Activated CD8-positive, alpha-beta T cell treated with anti-CD3 and anti-CD28 coated beads for 36 hours (primary cell): ENCODE measurements at regions not wholly inside any gene's neighbourhood (a gene's known extent, or its start where the extent isn't known, plus 50 kb on each side); places are given as distances from the start of the nearest gene placed in this dataset.

Experiments
- ATAC-seq: fragments of 200-7000 bp; cut with Tn5 transposase; one replicate; pipeline ENCODE4 v1.10.0; 2021; ENCODE audit warnings: mild to moderate bottlenecking, moderate library complexity
- CTCF ChIA-PET: fragments of 350-600 bp; sonication (Branson Sonifier 250); formaldehyde crosslinking; loops from one replicate; lab custom pipeline; 2021; ENCODE audit warnings: antibody characterized with exemption; lab: Charles Lee
- POLR2A ChIA-PET: fragments of 350-600 bp; sonication (Branson Sonifier 250); formaldehyde crosslinking; loops from one replicate; lab custom pipeline; 2021; ENCODE audit warnings: antibody characterized with exemption; lab: Charles Lee
- DNase-seq: peaks from one replicate; pipeline ENCODE4 v3.0.0-alpha.2; 2020
- H3K27ac Mint-ChIP-seq: one replicate; pipeline ENCODE4 v1.8.0; 2021; ENCODE audit warnings: mild to moderate bottlenecking, mixed read lengths
- H3K27me3 Mint-ChIP-seq: one replicate; pipeline ENCODE4 v1.8.0; 2021; ENCODE audit warnings: mixed read lengths
- H3K36me3 Mint-ChIP-seq: one replicate; pipeline ENCODE4 v1.8.0; 2021; ENCODE audit warnings: low read depth, mixed read lengths
- H3K4me1 Mint-ChIP-seq: one replicate; pipeline ENCODE4 v1.8.0; 2021; ENCODE audit warnings: low read depth, mixed read lengths
- H3K4me3 Mint-ChIP-seq: one replicate; pipeline ENCODE4 v1.8.0; 2021; ENCODE audit warnings: mild to moderate bottlenecking, moderate library complexity, mixed read lengths
- H3K9me3 Mint-ChIP-seq: one replicate; pipeline ENCODE4 v1.8.0; 2021; ENCODE audit warnings: mixed read lengths
- intact Hi-C: fragments of 100-400 bp; cut with micrococcal nuclease; formaldehyde crosslinking; loops from one replicate; pipeline ENCODE4 v1.10.0; 2022
- TF ChIP-seq, protein P1 (sequence below): fragments of 200-600 bp; IDR thresholded peaks from one replicate; pipeline ENCODE4 v1.8.0; 2022; ENCODE audit warnings: antibody characterized with exemption, mild to moderate bottlenecking

DNA sequence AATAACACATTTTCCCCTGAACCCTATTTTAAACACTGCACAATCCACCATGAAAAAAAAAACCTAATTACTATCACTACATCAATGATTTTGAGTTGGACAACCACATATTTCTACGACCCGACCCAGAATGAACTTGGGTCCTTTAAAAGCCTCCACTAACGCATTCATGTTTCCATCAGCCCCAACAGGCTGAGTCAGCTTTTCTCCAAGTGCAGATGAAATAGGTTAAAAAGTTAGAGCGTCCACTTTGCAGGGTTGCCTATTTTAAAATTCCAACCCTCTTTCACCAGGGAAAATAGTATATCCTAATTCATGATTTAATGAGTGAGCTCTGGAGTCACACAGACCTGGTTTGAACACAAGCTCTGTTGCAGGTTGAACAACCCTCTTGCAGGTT is 501.0 kb upstream of the SORCS1 start:
- ATAC-seq, result no peak
- no peak overlapping the region for H3K4me3 Mint-ChIP-seq
- TF ChIP-seq, protein P1, sequence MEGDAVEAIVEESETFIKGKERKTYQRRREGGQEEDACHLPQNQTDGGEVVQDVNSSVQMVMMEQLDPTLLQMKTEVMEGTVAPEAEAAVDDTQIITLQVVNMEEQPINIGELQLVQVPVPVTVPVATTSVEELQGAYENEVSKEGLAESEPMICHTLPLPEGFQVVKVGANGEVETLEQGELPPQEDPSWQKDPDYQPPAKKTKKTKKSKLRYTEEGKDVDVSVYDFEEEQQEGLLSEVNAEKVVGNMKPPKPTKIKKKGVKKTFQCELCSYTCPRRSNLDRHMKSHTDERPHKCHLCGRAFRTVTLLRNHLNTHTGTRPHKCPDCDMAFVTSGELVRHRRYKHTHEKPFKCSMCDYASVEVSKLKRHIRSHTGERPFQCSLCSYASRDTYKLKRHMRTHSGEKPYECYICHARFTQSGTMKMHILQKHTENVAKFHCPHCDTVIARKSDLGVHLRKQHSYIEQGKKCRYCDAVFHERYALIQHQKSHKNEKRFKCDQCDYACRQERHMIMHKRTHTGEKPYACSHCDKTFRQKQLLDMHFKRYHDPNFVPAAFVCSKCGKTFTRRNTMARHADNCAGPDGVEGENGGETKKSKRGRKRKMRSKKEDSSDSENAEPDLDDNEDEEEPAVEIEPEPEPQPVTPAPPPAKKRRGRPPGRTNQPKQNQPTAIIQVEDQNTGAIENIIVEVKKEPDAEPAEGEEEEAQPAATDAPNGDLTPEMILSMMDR, result no peak
- ChIA-PET CTCF (no interaction called here), POLR2A (interaction anchor here (0.6 kb wide), 1 partner anchor 20 kb away, joined by 3 read pairs; no protein-coding TSS in a partner anchor)
- DNase-seq, result no peak
- H3K36me3 Mint-ChIP-seq, result no peaks in the 10 kb centered on the region
- intact Hi-C loops, result no loop called here
- no peaks in the 10 kb centered on the region for H3K4me1 Mint-ChIP-seq
- peaks cover 12% of the 10 kb centered on the region for H3K9me3 Mint-ChIP-seq
- no peak overlapping the region for H3K27ac Mint-ChIP-seq
- no peaks in the 10 kb centered on the region for H3K27me3 Mint-ChIP-seq

DNA sequence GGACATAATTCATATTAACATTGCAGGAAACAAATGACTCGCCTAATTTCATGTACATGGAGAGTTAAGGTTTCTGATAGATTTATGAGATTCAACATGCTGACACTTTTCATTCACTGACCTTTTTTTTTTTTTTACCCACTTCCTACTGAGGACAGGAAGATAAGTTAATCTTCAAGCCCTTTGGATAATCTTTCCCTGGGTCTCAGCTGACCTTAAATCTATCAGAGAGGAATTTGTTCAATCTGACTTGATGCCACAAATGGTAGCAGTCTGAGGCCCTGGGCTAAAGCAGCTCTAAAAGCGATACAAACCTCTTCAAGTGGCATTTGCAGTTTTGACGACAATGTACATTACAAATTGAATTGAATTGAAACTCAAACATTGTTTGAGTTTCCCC is 493.3 kb upstream of the SORCS1 start:
- Mint-ChIP-seq H3K27ac (no peak overlapping the region), H3K4me3 (no peak overlapping the region), H3K27me3 (no peaks in the 10 kb centered on the region), H3K4me1 (no peaks in the 10 kb centered on the region), H3K9me3 (peaks cover 7% of the 10 kb centered on the region), H3K36me3 (no peaks in the 10 kb centered on the region)
- DNase-seq (no peak), ATAC-seq (no peak)
- ChIA-PET POLR2A (no interaction called here), CTCF (interaction anchor here (0.9 kb wide), 1 partner anchor 17 kb away, joined by 4 read pairs; no protein-coding TSS in a partner anchor)
- TF ChIP-seq, protein P1, result no peak
- intact Hi-C loops, result no loop called here

DNA sequence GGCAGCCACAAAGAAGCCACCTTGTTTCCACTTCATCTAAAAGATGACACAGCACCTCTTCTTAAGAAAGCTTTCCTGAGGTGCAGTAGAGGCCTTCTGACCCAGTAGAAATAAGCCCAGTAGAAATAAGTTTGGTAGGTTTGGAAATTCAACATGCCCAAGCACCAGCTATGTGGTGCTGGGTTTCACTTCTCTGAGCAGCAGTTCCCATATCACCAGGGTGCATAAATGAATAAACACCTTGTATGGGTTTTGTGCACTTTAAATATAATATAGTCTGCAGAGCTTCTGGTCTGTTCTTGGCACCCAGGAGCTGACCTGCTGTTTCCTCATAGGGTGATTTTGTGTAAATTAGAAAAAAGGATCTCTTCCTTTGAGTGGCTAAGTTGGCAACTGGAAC is 492.4 kb upstream of the SORCS1 start:
- Mint-ChIP-seq H3K4me1 (no peaks in the 10 kb centered on the region), H3K9me3 (peaks cover 7% of the 10 kb centered on the region), H3K27me3 (no peaks in the 10 kb centered on the region), H3K27ac (no peak overlapping the region), H3K4me3 (no peak overlapping the region), H3K36me3 (no peaks in the 10 kb centered on the region)
- TF ChIP-seq, protein P1, result no peak
- intact Hi-C loops, result no loop called here
- ChIA-PET CTCF (no interaction called here), POLR2A (no interaction called here)
- DNase-seq (no peak), ATAC-seq (no peak)

DNA sequence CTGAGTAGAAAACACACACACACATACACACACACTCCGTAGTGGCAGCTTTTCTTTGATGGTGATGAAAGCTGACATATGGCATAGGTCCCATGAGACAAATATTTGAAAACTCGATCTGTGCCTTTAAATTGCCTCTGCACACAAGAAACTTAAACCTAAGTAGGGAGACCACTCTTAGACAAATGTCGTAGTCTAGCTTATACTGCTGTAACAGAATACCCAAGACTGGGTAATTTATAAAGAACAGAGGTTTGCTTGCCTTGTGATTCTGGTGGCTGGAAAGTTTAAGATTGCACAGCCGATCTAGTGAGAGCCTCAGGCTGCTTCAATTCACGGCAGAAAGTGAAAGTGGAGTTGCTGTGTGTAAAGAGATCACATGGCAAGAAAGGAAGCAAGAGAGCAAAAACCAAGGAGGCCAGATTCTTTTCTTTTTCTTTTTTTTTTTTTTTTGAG is 489.4 kb upstream of the SORCS1 start:
- Mint-ChIP-seq H3K27ac (no peak overlapping the region), H3K36me3 (no peaks in the 10 kb centered on the region), H3K27me3 (no peaks in the 10 kb centered on the region), H3K4me1 (no peaks in the 10 kb centered on the region), H3K9me3 (peaks cover 3% of the 10 kb centered on the region), H3K4me3 (peak overlapping the region; percentile 41)
- POLR2A ChIA-PET, result no interaction called here
- intact Hi-C loops, result no loop called here
- DNase-seq, result peak; percentile 5
- ATAC-seq, result no peak
- CTCF ChIA-PET, result no interaction called here
- TF ChIP-seq, protein P1, result no peak

DNA sequence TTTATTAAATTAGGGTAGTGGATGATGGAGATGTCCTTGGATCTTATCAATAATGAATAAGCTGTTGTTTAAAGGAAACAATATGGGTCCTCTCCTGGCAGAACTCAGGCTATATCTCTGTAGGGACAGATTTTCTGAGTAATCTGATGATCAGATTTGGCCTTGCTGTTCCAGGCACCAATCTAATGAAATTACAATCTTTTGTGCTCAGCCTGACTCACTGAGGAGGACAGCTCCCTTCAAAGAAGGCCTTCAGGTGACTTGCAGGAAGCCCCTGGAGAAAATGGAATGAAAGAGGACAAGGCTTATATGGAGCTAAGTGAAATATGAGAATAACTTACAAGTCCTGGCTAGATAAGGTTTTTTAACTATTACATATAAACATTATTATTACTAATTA is 486.4 kb upstream of the SORCS1 start:
- CTCF ChIA-PET, result no interaction called here
- no peak overlapping the region for H3K4me3 Mint-ChIP-seq
- DNase-seq, result no peak

More for the DNA sequence above, 486.4 kb upstream of the SORCS1 start:
- H3K27ac Mint-ChIP-seq, result no peak overlapping the region
- no peaks in the 10 kb centered on the region for H3K4me1 Mint-ChIP-seq
- no peaks in the 10 kb centered on the region for H3K36me3 Mint-ChIP-seq
- intact Hi-C loops, result no loop called here
- no peak for ATAC-seq
- H3K9me3 Mint-ChIP-seq, result peaks cover 3% of the 10 kb centered on the region
- no peaks in the 10 kb centered on the region for H3K27me3 Mint-ChIP-seq
- TF ChIP-seq, protein P1, result no peak
- POLR2A ChIA-PET, result no interaction called here
